Kidney epithelial cell (primary cell): ENCODE measurements at regions not wholly inside any gene's neighbourhood (a gene's known extent, or its start where the extent isn't known, plus 50 kb on each side); places are given as distances from the start of the nearest gene placed in this dataset.

ENCODE experiments used
- DNase-seq: peaks from one replicate; pipeline ENCODE4 v3.0.0-alpha.2; 2010; ENCODE audit warnings: low read depth
- H3K27me3 ChIP-seq: 2 replicates; pipeline ENCODE4 v1.6.0; 2011; ENCODE audit warnings: low read length; ENCODE audit not compliant: control insufficient read depth, insufficient read depth
- H3K36me3 ChIP-seq: 2 replicates; pipeline ENCODE4 v1.5.1; 2011; ENCODE audit warnings: low read length; ENCODE audit not compliant: control insufficient read depth, insufficient read depth
- H3K4me3 ChIP-seq: 2 replicates; pipeline ENCODE4 v1.5.1; 2011; ENCODE audit warnings: low read depth, mild to moderate bottlenecking, control low read depth, low read length
- CTCF ChIP-seq: IDR thresholded peaks from 2 replicates; pipeline ENCODE4 v1.5.1; 2011; ENCODE audit warnings: mild to moderate bottlenecking, moderate library complexity, low read length, control low read depth, inconsistent platforms; ENCODE audit not compliant: insufficient read depth, poor library complexity, severe bottlenecking

DNA sequence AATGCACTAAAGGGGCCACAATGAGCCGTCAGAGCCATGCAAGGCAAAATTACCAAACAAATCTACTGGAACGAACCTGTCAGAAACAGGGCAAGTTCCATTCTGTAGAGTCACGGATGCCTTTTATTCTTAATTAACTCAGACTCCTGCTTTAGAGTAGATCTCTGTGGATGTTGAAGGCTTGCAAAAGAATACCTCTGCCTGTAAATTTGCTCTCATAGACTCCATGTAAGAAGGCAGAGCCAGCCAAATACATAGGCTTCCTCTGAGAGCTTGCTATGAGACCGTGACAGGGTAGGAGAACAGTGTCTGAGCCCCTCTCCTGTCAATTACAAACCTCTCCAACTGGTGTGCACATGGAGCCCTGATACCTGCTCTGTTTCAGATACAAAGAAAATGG lies 787.9 kb upstream of the POM121L12 start:
- TF ChIP-seq CTCF, result no peak
- H3K36me3 ChIP-seq, result no peaks in the 10 kb centered on the region
- no peak overlapping the region for H3K4me3 ChIP-seq
- H3K27me3 ChIP-seq, result no peaks in the 10 kb centered on the region
- no peak for DNase-seq

DNA sequence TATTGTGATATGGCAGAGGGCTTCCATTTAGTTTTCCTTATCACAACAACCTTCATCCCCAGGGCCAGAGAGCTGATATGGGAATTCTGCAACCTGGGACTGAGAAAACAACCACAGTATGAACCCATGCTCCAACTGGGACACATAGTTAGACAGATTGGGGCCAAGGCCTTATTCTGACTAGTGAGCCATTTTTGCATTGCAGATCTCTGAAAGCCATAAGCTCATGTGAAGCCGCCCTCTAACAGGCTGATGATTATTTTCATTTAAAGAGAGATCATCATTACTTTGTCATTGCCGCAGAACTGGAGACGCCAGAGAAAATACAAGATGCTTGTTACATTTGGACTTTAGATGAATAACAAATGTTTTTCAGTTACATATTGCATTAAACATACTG lies 791.7 kb upstream of the POM121L12 start:
- no peak for DNase-seq
- H3K36me3 ChIP-seq, result no peaks in the 10 kb centered on the region
- TF ChIP-seq CTCF, result no peak
- no peaks in the 10 kb centered on the region for H3K27me3 ChIP-seq
- H3K4me3 ChIP-seq, result no peak overlapping the region

DNA sequence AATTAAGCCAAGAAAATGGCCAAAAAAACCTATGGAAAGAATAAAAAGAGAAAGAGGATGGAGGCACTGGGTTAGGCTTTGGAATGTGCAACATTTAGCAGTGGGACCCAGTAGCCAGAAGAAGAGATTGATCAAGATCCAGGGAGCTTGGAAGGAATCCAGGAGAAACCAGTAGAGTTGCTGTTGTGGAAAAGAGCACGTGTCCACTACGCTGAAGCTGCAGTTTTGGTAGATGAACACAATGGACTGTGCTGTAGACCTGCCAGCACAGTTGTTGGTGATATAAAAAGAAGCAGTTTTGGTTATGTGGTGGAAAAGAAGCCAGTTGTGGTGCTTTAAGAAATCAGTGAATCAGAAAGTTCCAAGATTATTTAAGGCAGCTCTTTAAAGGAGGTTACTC lies 802.2 kb upstream of the POM121L12 start:
- no peak for TF ChIP-seq CTCF
- no peak overlapping the region for H3K4me3 ChIP-seq
- DNase-seq, result no peak
- no peaks in the 10 kb centered on the region for H3K36me3 ChIP-seq
- no peaks in the 10 kb centered on the region for H3K27me3 ChIP-seq

DNA sequence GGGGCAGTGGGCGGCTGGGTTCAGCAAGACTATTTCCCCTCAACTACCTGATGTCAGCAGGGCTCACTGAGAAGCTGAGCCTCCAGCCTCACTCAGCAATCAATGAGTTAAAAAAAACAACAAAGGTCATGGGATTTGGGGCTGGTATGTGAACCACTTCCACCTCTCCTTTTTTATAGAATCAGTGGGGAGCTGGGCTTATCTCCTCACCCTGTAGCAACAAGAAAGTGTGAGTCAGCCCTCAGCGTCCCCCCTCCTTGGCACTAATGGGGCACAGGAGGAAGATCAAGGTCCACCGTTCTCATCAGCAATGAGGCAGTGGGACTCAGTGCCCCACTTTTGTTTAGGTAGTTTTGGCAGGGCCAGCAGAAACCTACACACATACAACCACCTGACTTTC lies 823.5 kb upstream of the POM121L12 start:
- no peak for DNase-seq
- H3K4me3 ChIP-seq, result no peak overlapping the region
- TF ChIP-seq CTCF, result no peak
- no peaks in the 10 kb centered on the region for H3K36me3 ChIP-seq
- H3K27me3 ChIP-seq, result no peaks in the 10 kb centered on the region

GRCh38 chr7:52209614-52210013 lies 825.8 kb upstream of the POM121L12 start:
- DNase-seq, result no peak
- H3K27me3 ChIP-seq, result no peaks in the 10 kb centered on the region
- no peaks in the 10 kb centered on the region for H3K36me3 ChIP-seq
- H3K4me3 ChIP-seq, result no peak overlapping the region
- TF ChIP-seq CTCF, result no peak

GRCh38 chr7:52197221-52197620 lies 838.2 kb upstream of the POM121L12 start:
- DNase-seq, result no peak
- no peaks in the 10 kb centered on the region for H3K27me3 ChIP-seq
- no peak overlapping the region for H3K4me3 ChIP-seq
- no peak for TF ChIP-seq CTCF
- no peaks in the 10 kb centered on the region for H3K36me3 ChIP-seq
